HepG2 (cell line): ENCODE measurements at regions not wholly inside any gene's neighbourhood (a gene's known extent, or its start where the extent isn't known, plus 50 kb on each side); places are given as distances from the start of the nearest gene placed in this dataset.

Experiments used
- AGO2 ChIP-seq: fragments of 200-400 bp; formaldehyde crosslinking; optimal IDR thresholded peaks from 2 replicates; pipeline ENCODE3; 2017; ENCODE audit warnings: mild to moderate bottlenecking, low read depth, low read length, moderate library complexity
- CCDC6 ChIP-seq: sonication (generic); formaldehyde crosslinking; IDR thresholded peaks from 2 replicates; pipeline ENCODE4 v1.8.1; 2022; ENCODE audit warnings: mild to moderate bottlenecking, missing genetic modification reagents, moderate library complexity
- CREB1 ChIP-seq, 2 experiments: fragments of 450-650 bp in 1 of 2; IDR thresholded peaks; 2 replicates each; pipeline ENCODE4 v1.6.1; 2016 to 2017; ENCODE audit warnings: control low read depth in 1 of 2, mild to moderate bottlenecking in 1 of 2, missing compliant biosample characterization in 1 of 2, missing genetic modification characterization in 1 of 2
- HIVEP1 ChIP-seq: sonication (generic); formaldehyde crosslinking; IDR thresholded peaks from 2 replicates; pipeline ENCODE4 v1.4.0; 2020; ENCODE audit warnings: mild to moderate bottlenecking, missing genetic modification reagents
- HOXA3 ChIP-seq: sonication (generic); formaldehyde crosslinking; IDR thresholded peaks from 2 replicates; pipeline ENCODE4 v1.5.0; 2020; ENCODE audit warnings: missing genetic modification reagents
- KDM1A ChIP-seq: IDR thresholded peaks from 2 replicates; pipeline ENCODE4 v1.6.1; 2016; ENCODE audit warnings: missing compliant biosample characterization
- RARA ChIP-seq: IDR thresholded peaks from 2 replicates; pipeline ENCODE4 v1.6.1; 2016; ENCODE audit warnings: missing genetic modification reagents, missing compliant biosample characterization
- SAFB2 ChIP-seq: sonication (generic); formaldehyde crosslinking; IDR thresholded peaks from 2 replicates; pipeline ENCODE4 v1.5.1; 2020; ENCODE audit warnings: missing genetic modification reagents, low read depth, mild to moderate bottlenecking, borderline replicate concordance
- SOX13 ChIP-seq, 3 experiments: fragments of 450-650 bp in 1 of 3; sonication (generic) in 1 of 3; formaldehyde crosslinking in 1 of 3; IDR thresholded peaks in 2 of 3; conservative IDR thresholded peaks in 1 of 3; 2 replicates each; pipeline versions ENCODE4 v1.5.0 to v1.6.1; 2016 to 2020; ENCODE audit warnings: antibody characterized with exemption in 1 of 3, mild to moderate bottlenecking in 1 of 3, missing compliant biosample characterization in 1 of 3, missing genetic modification reagents in 1 of 3, moderate library complexity in 1 of 3
- ZFP90 ChIP-seq: sonication (generic); formaldehyde crosslinking; IDR thresholded peaks from 2 replicates; pipeline ENCODE4 v1.8.0; 2022; ENCODE audit warnings: missing genetic modification reagents, mild to moderate bottlenecking, inconsistent platforms, borderline replicate concordance
- ZNF619 ChIP-seq: sonication (generic); formaldehyde crosslinking; IDR thresholded peaks from 2 replicates; pipeline ENCODE4 v1.4.0; 2020; ENCODE audit warnings: mild to moderate bottlenecking, missing genetic modification reagents
- TF ChIP-seq, protein P1 (sequence below): sonication (generic); formaldehyde crosslinking; IDR thresholded peaks from 2 replicates; pipeline ENCODE4 v1.4.0; 2020; ENCODE audit warnings: missing genetic modification reagents
- TF ChIP-seq, protein P2 (sequence below): sonication (generic); formaldehyde crosslinking; IDR thresholded peaks from 2 replicates; pipeline ENCODE4 v1.4.0; 2020; ENCODE audit warnings: missing genetic modification reagents; ENCODE audit errors: not compliant biosample characterization
- TF ChIP-seq, protein P3 (sequence below): IDR thresholded peaks from 2 replicates; pipeline ENCODE4 v1.6.1; 2016; ENCODE audit warnings: missing compliant biosample characterization, missing genetic modification reagents, borderline replicate concordance
- TF ChIP-seq, protein P4 (sequence below), 2 experiments: sonication (generic) in 1 of 2; formaldehyde crosslinking in 1 of 2; IDR thresholded peaks; 2 replicates each; pipeline versions ENCODE4 v1.4.0 to v1.6.1; 2016 to 2020; ENCODE audit warnings: borderline replicate concordance in 1 of 2, low read depth in 1 of 2, mild to moderate bottlenecking in 1 of 2, missing genetic modification reagents in 1 of 2
- TF ChIP-seq, protein P5 (sequence below): sonication (generic); formaldehyde crosslinking; IDR thresholded peaks from 2 replicates; pipeline ENCODE4 v1.8.0; 2022; ENCODE audit warnings: mild to moderate bottlenecking, missing genetic modification reagents, moderate library complexity

DNA sequence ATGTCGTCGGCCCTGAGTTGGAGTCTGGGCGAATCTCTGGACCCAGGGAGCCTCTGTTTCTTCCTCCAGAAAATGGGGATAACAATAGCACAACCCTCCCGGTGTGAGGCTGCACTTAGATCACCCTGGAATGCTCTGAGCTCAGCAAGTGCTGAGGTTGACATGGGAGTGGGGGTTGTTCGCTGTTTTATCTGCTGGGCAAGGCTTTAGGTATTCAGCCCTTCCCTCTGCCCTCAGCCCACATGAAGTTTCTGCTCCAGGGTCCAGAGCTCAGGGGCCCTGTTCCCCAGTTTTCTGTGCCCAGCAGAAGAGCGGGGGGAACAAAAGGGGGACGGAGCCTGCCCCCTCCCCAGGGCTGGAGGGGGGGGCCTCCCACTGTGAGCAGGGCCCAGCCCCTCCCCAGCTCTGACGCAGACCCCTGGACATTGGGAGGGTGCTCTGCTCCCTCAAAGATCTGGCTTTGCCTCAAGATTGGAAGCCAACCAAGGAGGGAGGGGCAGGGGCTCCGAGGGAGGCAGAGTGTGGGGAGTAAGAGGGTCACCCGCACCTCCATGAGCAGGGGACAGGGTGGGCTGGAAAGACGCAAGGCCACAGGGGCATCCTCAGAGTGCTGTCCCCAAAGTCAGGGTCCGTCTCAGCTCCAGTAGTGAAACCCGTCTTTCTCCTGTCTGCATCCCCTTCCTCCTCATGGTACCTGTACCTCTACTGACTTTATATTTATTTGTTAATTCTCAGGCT, 215.6 kb downstream of the C9orf50 start (continued):
- TF ChIP-seq, protein P1, sequence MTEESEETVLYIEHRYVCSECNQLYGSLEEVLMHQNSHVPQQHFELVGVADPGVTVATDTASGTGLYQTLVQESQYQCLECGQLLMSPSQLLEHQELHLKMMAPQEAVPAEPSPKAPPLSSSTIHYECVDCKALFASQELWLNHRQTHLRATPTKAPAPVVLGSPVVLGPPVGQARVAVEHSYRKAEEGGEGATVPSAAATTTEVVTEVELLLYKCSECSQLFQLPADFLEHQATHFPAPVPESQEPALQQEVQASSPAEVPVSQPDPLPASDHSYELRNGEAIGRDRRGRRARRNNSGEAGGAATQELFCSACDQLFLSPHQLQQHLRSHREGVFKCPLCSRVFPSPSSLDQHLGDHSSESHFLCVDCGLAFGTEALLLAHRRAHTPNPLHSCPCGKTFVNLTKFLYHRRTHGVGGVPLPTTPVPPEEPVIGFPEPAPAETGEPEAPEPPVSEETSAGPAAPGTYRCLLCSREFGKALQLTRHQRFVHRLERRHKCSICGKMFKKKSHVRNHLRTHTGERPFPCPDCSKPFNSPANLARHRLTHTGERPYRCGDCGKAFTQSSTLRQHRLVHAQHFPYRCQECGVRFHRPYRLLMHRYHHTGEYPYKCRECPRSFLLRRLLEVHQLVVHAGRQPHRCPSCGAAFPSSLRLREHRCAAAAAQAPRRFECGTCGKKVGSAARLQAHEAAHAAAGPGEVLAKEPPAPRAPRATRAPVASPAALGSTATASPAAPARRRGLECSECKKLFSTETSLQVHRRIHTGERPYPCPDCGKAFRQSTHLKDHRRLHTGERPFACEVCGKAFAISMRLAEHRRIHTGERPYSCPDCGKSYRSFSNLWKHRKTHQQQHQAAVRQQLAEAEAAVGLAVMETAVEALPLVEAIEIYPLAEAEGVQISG (CRISPR knock-in tag), result no peak
- TF ChIP-seq HIVEP1 (CRISPR knock-in tag) (no peak), SOX13 (IDR thresholded peaks at IDR 0.05) (no peak), SOX13 (CRISPR knock-in tag; conservative IDR thresholded peaks at IDR 0.05 in 1 of 2, IDR thresholded peaks at IDR 0.05 in 1 of 2) (no peak), KDM1A (CRISPR knock-in tag) (peak; percentile 11; the same call in 1 of the 2 replicates), CCDC6 (CRISPR knock-in tag) (no peak), RARA (0 out of 2 replicates have a peak, but pooled peaks have one; percentile 29), ZNF619 (CRISPR knock-in tag) (no peak), HOXA3 (CRISPR knock-in tag) (no peak), AGO2 (no peak), CREB1 (IDR thresholded peaks at IDR 0.05) (no peak), CREB1 (CRISPR knock-in tag; IDR thresholded peaks at IDR 0.05) (no peak), SAFB2 (CRISPR knock-in tag) (no peak), ZFP90 (no peak)
- TF ChIP-seq, protein P2, sequence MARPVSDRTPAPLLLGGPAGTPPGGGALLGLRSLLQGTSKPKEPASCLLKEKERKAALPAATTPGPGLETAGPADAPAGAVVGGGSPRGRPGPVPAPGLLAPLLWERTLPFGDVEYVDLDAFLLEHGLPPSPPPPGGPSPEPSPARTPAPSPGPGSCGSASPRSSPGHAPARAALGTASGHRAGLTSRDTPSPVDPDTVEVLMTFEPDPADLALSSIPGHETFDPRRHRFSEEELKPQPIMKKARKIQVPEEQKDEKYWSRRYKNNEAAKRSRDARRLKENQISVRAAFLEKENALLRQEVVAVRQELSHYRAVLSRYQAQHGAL (CRISPR knock-in tag), result no peak
- TF ChIP-seq, protein P3, sequence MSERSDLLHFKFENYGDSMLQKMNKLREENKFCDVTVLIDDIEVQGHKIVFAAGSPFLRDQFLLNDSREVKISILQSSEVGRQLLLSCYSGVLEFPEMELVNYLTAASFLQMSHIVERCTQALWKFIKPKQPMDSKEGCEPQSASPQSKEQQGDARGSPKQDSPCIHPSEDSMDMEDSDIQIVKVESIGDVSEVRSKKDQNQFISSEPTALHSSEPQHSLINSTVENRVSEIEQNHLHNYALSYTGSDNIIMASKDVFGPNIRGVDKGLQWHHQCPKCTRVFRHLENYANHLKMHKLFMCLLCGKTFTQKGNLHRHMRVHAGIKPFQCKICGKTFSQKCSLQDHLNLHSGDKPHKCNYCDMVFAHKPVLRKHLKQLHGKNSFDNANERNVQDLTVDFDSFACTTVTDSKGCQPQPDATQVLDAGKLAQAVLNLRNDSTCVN, result no peak
- TF ChIP-seq, protein P4, sequence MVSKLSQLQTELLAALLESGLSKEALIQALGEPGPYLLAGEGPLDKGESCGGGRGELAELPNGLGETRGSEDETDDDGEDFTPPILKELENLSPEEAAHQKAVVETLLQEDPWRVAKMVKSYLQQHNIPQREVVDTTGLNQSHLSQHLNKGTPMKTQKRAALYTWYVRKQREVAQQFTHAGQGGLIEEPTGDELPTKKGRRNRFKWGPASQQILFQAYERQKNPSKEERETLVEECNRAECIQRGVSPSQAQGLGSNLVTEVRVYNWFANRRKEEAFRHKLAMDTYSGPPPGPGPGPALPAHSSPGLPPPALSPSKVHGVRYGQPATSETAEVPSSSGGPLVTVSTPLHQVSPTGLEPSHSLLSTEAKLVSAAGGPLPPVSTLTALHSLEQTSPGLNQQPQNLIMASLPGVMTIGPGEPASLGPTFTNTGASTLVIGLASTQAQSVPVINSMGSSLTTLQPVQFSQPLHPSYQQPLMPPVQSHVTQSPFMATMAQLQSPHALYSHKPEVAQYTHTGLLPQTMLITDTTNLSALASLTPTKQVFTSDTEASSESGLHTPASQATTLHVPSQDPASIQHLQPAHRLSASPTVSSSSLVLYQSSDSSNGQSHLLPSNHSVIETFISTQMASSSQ (IDR thresholded peaks at IDR 0.05; ENCODE audit: low read depth), result no peak
- TF ChIP-seq, protein P4 (CRISPR knock-in tag; IDR thresholded peaks at IDR 0.05; ENCODE audit: borderline replicate concordance), result no peak
- TF ChIP-seq, protein P5, sequence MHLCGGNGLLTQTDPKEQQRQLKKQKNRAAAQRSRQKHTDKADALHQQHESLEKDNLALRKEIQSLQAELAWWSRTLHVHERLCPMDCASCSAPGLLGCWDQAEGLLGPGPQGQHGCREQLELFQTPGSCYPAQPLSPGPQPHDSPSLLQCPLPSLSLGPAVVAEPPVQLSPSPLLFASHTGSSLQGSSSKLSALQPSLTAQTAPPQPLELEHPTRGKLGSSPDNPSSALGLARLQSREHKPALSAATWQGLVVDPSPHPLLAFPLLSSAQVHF (CRISPR knock-in tag), result no peak
